Smooth muscle cell (in vitro differentiated cells): ENCODE measurements at regions not wholly inside any gene's neighbourhood (a gene's known extent, or its start where the extent isn't known, plus 50 kb on each side); places are given as distances from the start of the nearest gene placed in this dataset.
A peak's percentile ranks its signal among the peaks of the same experiment; 100 is the strongest.

ENCODE experiments used
- DNase-seq: peaks from one replicate; lab custom pipeline; 2025; ENCODE audit not compliant: unreplicated experiment; lab: John Stamatoyannopoulos, UW
- H2AFZ ChIP-seq: fragments of 200-600 bp; sonication (generic); 2 replicates; pipeline ENCODE4 v1.6.0; 2016; ENCODE audit warnings: antibody characterized with exemption, low read depth, mild to moderate bottlenecking
- H3F3A ChIP-seq: fragments of 200-600 bp; sonication (generic); 2 replicates; pipeline ENCODE4 v1.6.0; 2017; ENCODE audit warnings: antibody characterized with exemption, low read depth
- H3K27ac ChIP-seq: fragments of 200-600 bp; sonication (generic); 2 replicates; pipeline ENCODE4 v1.5.1; 2016; ENCODE audit warnings: low read depth, mild to moderate bottlenecking
- H3K27me3 ChIP-seq: fragments of 200-600 bp; sonication (generic); 2 replicates; pipeline ENCODE4 v1.6.1; 2016; ENCODE audit warnings: low read depth, mild to moderate bottlenecking
- H3K36me3 ChIP-seq: fragments of 200-600 bp; sonication (generic); 2 replicates; pipeline ENCODE4 v1.5.1; 2016; ENCODE audit warnings: low read depth
- H3K4me1 ChIP-seq: fragments of 200-600 bp; sonication (generic); 2 replicates; pipeline ENCODE4 v1.5.1; 2016; ENCODE audit warnings: low read depth
- H3K4me2 ChIP-seq: fragments of 200-600 bp; sonication (generic); 2 replicates; pipeline ENCODE4 v1.6.0; 2016; ENCODE audit warnings: mild to moderate bottlenecking
- H3K4me3 ChIP-seq: fragments of 200-600 bp; sonication (generic); 2 replicates; pipeline ENCODE4 v1.5.1; 2016; ENCODE audit warnings: mild to moderate bottlenecking
- H3K79me2 ChIP-seq: fragments of 200-600 bp; sonication (generic); 2 replicates; pipeline ENCODE4 v1.6.0; 2016; ENCODE audit warnings: low read depth, mild to moderate bottlenecking
- H3K9ac ChIP-seq: fragments of 200-600 bp; sonication (generic); 2 replicates; pipeline ENCODE4 v1.6.0; 2016; ENCODE audit warnings: low read depth
- H3K9me3 ChIP-seq: fragments of 200-600 bp; sonication (generic); replicated peaks from 2 replicates; pipeline ENCODE4 v1.5.1; 2016; ENCODE audit warnings: low read depth
- H4K20me1 ChIP-seq: fragments of 200-600 bp; sonication (generic); 2 replicates; pipeline ENCODE4 v1.6.0; 2016; ENCODE audit warnings: low read depth
- CTCF ChIP-seq: fragments of 200-600 bp; sonication (generic); IDR thresholded peaks from 2 replicates; pipeline ENCODE4 v1.5.1; 2017; ENCODE audit warnings: borderline replicate concordance, mild to moderate bottlenecking, antibody characterized with exemption; ENCODE audit not compliant: insufficient read depth, poor library complexity, severe bottlenecking
- WGBS: methylation state at CpG from one replicate; pipeline ENCODE4 v1.1.7; 2016; ENCODE audit warnings: low lambda C conversion rate; 5-methylcytosine and 5-hydroxymethylcytosine counted together

- H3K36me3 ChIP-seq = no peaks in the 10 kb centered on the region
- H3K9ac ChIP-seq = no peak overlapping the region
- H2AFZ ChIP-seq = no peak overlapping the region
- no peaks in the 10 kb centered on the region for H3F3A ChIP-seq
- no peaks in the 10 kb centered on the region for H3K9me3 ChIP-seq
- no peaks in the 10 kb centered on the region for H3K4me1 ChIP-seq
- H3K4me3 ChIP-seq = no peak overlapping the region
- no peak overlapping the region for H3K4me2 ChIP-seq
- H4K20me1 ChIP-seq = no peaks in the 10 kb centered on the region
- no peaks in the 10 kb centered on the region for H3K27me3 ChIP-seq
- no peak for TF ChIP-seq CTCF
- no peak overlapping the region for H3K27ac ChIP-seq
- no peaks in the 10 kb centered on the region for H3K79me2 ChIP-seq
- DNase-seq = no peak
These were observed 1052.3 kb upstream of the ZEB2 start for GRCh38 chr2:145572238-145572637.

- DNase-seq = no peak
- Histone ChIP-seq H3K4me2 (no peak overlapping the region), H2AFZ (no peak overlapping the region), H3K9me3 (no peaks in the 10 kb centered on the region), H3K27ac (no peak overlapping the region), H4K20me1 (no peaks in the 10 kb centered on the region), H3F3A (no peaks in the 10 kb centered on the region), H3K4me1 (no peaks in the 10 kb centered on the region), H3K79me2 (no peaks in the 10 kb centered on the region), H3K9ac (no peak overlapping the region), H3K4me3 (no peak overlapping the region), H3K27me3 (no peaks in the 10 kb centered on the region), H3K36me3 (no peaks in the 10 kb centered on the region)
- TF ChIP-seq CTCF = no peak
- WGBS = 80% methylated on average over 2 of the region's 2 CpGs
These were observed 1049.2 kb upstream of the ZEB2 start for GRCh38 chr2:145569108-145569507.

GRCh38 chr2:145563741-145564615 is 1044.1 kb upstream of the ZEB2 start:
- no peaks in the 10 kb centered on the region for H3K36me3 ChIP-seq
- WGBS = 73% methylated on average over 7 of the region's 7 CpGs
- peak overlapping the region; percentile 24 for H3K27ac ChIP-seq
- no peaks in the 10 kb centered on the region for H3K4me1 ChIP-seq
- no peaks in the 10 kb centered on the region for H4K20me1 ChIP-seq
- H3F3A ChIP-seq = no peaks in the 10 kb centered on the region
- H3K9ac ChIP-seq = no peak overlapping the region
- H3K27me3 ChIP-seq = no peaks in the 10 kb centered on the region
- no peaks in the 10 kb centered on the region for H3K9me3 ChIP-seq
- no peaks in the 10 kb centered on the region for H3K79me2 ChIP-seq
- no peak for TF ChIP-seq CTCF
- H2AFZ ChIP-seq = peak overlapping the region; percentile 67
- peak overlapping the region; percentile 16 for H3K4me2 ChIP-seq
- DNase-seq = no peak
- H3K4me3 ChIP-seq = no peak overlapping the region

GRCh38 chr2:145561152-145561551 is 1041.2 kb upstream of the ZEB2 start:
- no peaks in the 10 kb centered on the region for H3K79me2 ChIP-seq
- no peak for DNase-seq
- H3K9ac ChIP-seq = no peak overlapping the region
- no peak overlapping the region for H3K4me3 ChIP-seq
- H3K4me2 ChIP-seq = no peak overlapping the region
- H4K20me1 ChIP-seq = no peaks in the 10 kb centered on the region
- TF ChIP-seq CTCF = no peak
- H3K27me3 ChIP-seq = no peaks in the 10 kb centered on the region
- H3K36me3 ChIP-seq = no peaks in the 10 kb centered on the region
- H3F3A ChIP-seq = no peaks in the 10 kb centered on the region
- no peak overlapping the region for H2AFZ ChIP-seq
- no peaks in the 10 kb centered on the region for H3K9me3 ChIP-seq
- WGBS = 95% methylated on average over 3 of the region's 3 CpGs
- H3K4me1 ChIP-seq = no peaks in the 10 kb centered on the region
- H3K27ac ChIP-seq = no peak overlapping the region
